ENCODE measurements at regions not wholly inside any gene's neighbourhood (a gene's known extent, or its start where the extent isn't known, plus 50 kb on each side); places are given as distances from the start of the nearest gene placed in this dataset.
"Not testable (repeated sequence)": the region's sequence is repeated elsewhere in the genome, so short reads cannot be mapped to it uniquely, and the experiment has no call there.

DNA sequence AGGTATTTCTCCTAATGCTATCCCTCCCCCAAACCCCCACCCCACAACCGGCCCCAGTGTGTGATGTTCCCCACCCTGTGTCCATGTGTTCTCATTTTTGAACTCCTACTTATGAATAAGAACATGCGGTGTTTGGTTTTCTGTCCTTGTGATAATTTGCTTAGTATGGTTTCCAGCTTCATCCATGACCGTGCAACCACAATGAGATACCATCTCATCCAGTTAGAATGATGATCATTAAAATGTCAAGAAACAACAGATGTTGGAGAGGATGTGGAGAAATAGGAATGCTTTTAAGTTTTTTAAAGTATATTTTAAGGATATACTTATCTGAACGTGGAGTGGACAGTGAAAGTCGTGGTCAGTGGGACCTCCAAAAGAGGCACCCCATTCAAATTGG lies 745.0 kb upstream of the AMELY start:
- no peak for DNase-seq (ENCODE audit: low spot score)

DNA sequence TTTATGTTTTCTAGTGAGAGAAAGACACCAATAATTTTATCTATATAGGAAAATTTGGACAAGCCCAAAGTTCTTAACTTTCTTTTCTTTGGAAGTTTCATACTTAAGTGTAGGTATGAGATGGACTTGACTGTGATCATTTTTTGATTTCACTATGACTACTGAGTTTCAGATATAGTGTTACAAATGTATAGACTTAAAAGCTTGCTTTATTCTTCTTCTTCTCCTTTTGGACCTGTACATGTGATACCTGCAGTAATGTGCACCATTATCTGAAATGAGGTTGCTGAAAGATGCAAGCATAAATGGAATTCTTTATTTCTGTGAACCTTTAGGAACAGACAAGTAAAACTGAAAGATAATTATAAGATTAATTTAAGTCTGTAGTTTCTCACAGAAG lies 743.4 kb upstream of the AMELY start:
- DNase-seq (ENCODE audit: low spot score), result no peak

DNA sequence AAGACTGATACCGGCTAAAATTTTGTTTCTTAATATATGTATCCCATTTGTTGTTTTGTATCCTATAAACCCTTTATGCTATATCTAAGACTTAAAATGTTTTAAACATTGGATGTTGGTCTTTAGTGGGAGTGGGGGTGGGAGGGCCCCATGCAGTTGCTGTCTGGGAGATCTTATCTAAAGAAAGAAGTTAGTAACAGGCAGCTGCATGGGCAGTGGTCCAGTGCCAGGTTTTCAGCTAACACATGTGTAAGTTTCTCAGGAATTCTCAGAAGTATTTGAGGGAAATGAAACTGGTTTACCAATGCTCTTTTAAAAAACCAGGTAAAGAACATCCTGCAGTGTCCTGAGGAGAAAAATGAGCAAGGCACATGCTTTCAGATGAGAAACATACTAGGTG lies 738.3 kb upstream of the AMELY start:
- not testable (repeated sequence) for DNase-seq (ENCODE audit: low spot score)
